Hepatic stellate cell (primary cell): ENCODE measurements at regions not wholly inside any gene's neighbourhood (a gene's known extent, or its start where the extent isn't known, plus 50 kb on each side); places are given as distances from the start of the nearest gene placed in this dataset.
"Not testable (repeated sequence)": the region's sequence is repeated elsewhere in the genome, so short reads cannot be mapped to it uniquely, and the experiment has no call there.

Experiments used
- DNase-seq: peaks from one replicate; pipeline ENCODE4 v3.0.0; 2011; ENCODE audit warnings: low spot score

- DNase-seq = no peak
These were observed 132.3 kb downstream of the TNFSF18 start for GRCh38 chr1:172918478-172918877.

GRCh38 chr1:172926070-172926469 is 124.7 kb downstream of the TNFSF18 start:
- DNase-seq = no peak

GRCh38 chr1:172928412-172928811 is 122.3 kb downstream of the TNFSF18 start:
- no peak for DNase-seq

- no peak for DNase-seq
These were observed 121.7 kb downstream of the TNFSF18 start for GRCh38 chr1:172929006-172929405.

GRCh38 chr1:172930142-172930541 is 120.6 kb downstream of the TNFSF18 start:
- no peak for DNase-seq

GRCh38 chr1:172931340-172931739 is 119.4 kb downstream of the TNFSF18 start:
- DNase-seq = no peak

- no peak for DNase-seq
These were observed 119.0 kb downstream of the TNFSF18 start for GRCh38 chr1:172931761-172932160.

GRCh38 chr1:172932981-172933380 is 117.8 kb downstream of the TNFSF18 start:
- no peak for DNase-seq

- DNase-seq = no peak
These were observed 116.4 kb downstream of the TNFSF18 start for GRCh38 chr1:172934417-172934762.

GRCh38 chr1:172935062-172935592 is 115.6 kb downstream of the TNFSF18 start:
- no peak for DNase-seq

- DNase-seq = no peak
These were observed 114.6 kb downstream of the TNFSF18 start for GRCh38 chr1:172936088-172936645.

- DNase-seq = no peak
These were observed 112.1 kb downstream of the TNFSF18 start for GRCh38 chr1:172938681-172939080.

- no peak for DNase-seq
These were observed 111.3 kb downstream of the TNFSF18 start for GRCh38 chr1:172939475-172939874.

GRCh38 chr1:172940174-172940855 is 110.4 kb downstream of the TNFSF18 start:
- DNase-seq = no peak

- DNase-seq = no peak
These were observed 109.3 kb downstream of the TNFSF18 start for GRCh38 chr1:172941471-172941870.

- DNase-seq = no peak
These were observed 108.8 kb downstream of the TNFSF18 start for GRCh38 chr1:172941945-172942344.

GRCh38 chr1:172943138-172943537 is 107.6 kb downstream of the TNFSF18 start:
- not testable (repeated sequence) for DNase-seq

- DNase-seq = no peak
These were observed 105.8 kb downstream of the TNFSF18 start for GRCh38 chr1:172944931-172945330.

GRCh38 chr1:172946814-172947507 is 103.8 kb downstream of the TNFSF18 start:
- no peak for DNase-seq

GRCh38 chr1:172948457-172948856 is 102.3 kb downstream of the TNFSF18 start:
- no peak for DNase-seq

- no peak for DNase-seq
These were observed 101.6 kb downstream of the TNFSF18 start for GRCh38 chr1:172949096-172949495.

- DNase-seq = no peak
These were observed 100.2 kb downstream of the TNFSF18 start for GRCh38 chr1:172950528-172950927.

GRCh38 chr1:172951730-172952365 is 98.9 kb downstream of the TNFSF18 start:
- DNase-seq = no peak
